MM.1S (cell line): ENCODE measurements at regions not wholly inside any gene's neighbourhood (a gene's known extent, or its start where the extent isn't known, plus 50 kb on each side); places are given as distances from the start of the nearest gene placed in this dataset.
A peak's percentile ranks its signal among the peaks of the same experiment; 100 is the strongest.

ENCODE experiments used
- CTCF ChIP-seq: fragments of 300-600 bp; sonication (generic); IDR thresholded peaks from 2 replicates; pipeline ENCODE4 v1.5.1; 2016; ENCODE audit warnings: antibody characterized with exemption, low read length, mixed read lengths
- EZH2 ChIP-seq: fragments of 300-600 bp; sonication (generic); optimal IDR thresholded peaks from 2 replicates; pipeline ENCODE3; 2017; ENCODE audit warnings: low read depth, mild to moderate bottlenecking, antibody characterized with exemption, low read length, mixed read lengths
- EZH2phosphoT487 ChIP-seq: fragments of 300-600 bp; sonication (generic); IDR thresholded peaks from 2 replicates; pipeline ENCODE4 v1.6.1; 2018; ENCODE audit warnings: antibody characterized with exemption, low read length

GRCh38 chr13:23087880-23088279, 92.9 kb upstream of the SGCG start:
- peak; percentile 34 for TF ChIP-seq CTCF
- no peak for TF ChIP-seq EZH2
- TF ChIP-seq EZH2phosphoT487 = no peak
